Ovary (tissue), 3 donors: ENCODE measurements at regions not wholly inside any gene's neighbourhood (a gene's known extent, or its start where the extent isn't known, plus 50 kb on each side); places are given as distances from the start of the nearest gene placed in this dataset.

ENCODE experiments used
- EP300 ChIP-seq: sonication (generic); formaldehyde crosslinking; IDR thresholded peaks from one replicate; pipeline ENCODE4 v1.6.1; 2017; ENCODE audit warnings: antibody characterized with exemption
- TF ChIP-seq, protein P1 (sequence below), 3 donors: fragments of 450-650 bp in 2 of 3; fragments of 200-600 bp in 1 of 3; IDR thresholded peaks; one replicate each; pipeline versions ENCODE4 v1.5.1 to v1.8.0; 2016 to 2022; ENCODE audit warnings: antibody characterized with exemption in 3 of 3, mild to moderate bottlenecking in 1 of 3
- donor health status: DM: no; HTN: no; CAD: no.

DNA sequence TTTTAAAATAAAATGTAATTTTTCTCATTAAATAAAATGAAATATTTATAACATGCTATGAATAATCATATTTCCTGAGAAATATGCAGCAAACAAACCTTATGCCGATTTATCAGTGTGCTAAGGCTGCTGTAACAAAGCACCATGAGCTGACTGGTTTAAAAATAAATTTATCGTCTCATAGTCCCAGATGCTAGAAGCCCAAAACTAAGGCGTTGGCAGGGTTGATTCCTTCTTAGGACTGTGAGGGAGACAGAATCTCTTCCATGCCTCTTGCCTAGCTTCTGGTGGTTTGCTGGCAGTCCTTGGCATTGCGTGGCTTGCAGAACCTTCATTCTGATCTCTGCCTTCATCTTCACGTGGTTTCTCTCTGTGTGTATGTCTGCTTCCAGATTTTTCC lies 740.3 kb downstream of the OTOL1 start:
- TF ChIP-seq, protein P1, sequence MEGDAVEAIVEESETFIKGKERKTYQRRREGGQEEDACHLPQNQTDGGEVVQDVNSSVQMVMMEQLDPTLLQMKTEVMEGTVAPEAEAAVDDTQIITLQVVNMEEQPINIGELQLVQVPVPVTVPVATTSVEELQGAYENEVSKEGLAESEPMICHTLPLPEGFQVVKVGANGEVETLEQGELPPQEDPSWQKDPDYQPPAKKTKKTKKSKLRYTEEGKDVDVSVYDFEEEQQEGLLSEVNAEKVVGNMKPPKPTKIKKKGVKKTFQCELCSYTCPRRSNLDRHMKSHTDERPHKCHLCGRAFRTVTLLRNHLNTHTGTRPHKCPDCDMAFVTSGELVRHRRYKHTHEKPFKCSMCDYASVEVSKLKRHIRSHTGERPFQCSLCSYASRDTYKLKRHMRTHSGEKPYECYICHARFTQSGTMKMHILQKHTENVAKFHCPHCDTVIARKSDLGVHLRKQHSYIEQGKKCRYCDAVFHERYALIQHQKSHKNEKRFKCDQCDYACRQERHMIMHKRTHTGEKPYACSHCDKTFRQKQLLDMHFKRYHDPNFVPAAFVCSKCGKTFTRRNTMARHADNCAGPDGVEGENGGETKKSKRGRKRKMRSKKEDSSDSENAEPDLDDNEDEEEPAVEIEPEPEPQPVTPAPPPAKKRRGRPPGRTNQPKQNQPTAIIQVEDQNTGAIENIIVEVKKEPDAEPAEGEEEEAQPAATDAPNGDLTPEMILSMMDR (IDR thresholded peaks at IDR 0.05) = no peak
- no peak for TF ChIP-seq EP300
